Thyroid gland (tissue), 4 donors: ENCODE measurements at regions not wholly inside any gene's neighbourhood (a gene's known extent, or its start where the extent isn't known, plus 50 kb on each side); places are given as distances from the start of the nearest gene placed in this dataset.
"Not testable (repeated sequence)": the region's sequence is repeated elsewhere in the genome, so short reads cannot be mapped to it uniquely, and the experiment has no call there.

Source experiments
- DNase-seq, 2 donors: peaks; one replicate each; pipeline ENCODE4 v3.0.0-alpha.2; 2019
- H3K27ac ChIP-seq, 3 donors: fragments of 200-600 bp; sonication (generic); 1 replicate in 2 of 3; 2 replicates in 1 of 3; pipeline ENCODE4 v1.5.1; 2016 to 2019; ENCODE audit warnings: mild to moderate bottlenecking in 1 of 3, moderate library complexity in 1 of 3
- H3K27me3 ChIP-seq: fragments of 200-600 bp; sonication (generic); one replicate; pipeline ENCODE4 v1.5.1; 2019
- H3K36me3 ChIP-seq, 2 donors: fragments of 200-600 bp; sonication (generic); one replicate each; pipeline ENCODE4 v1.5.1; 2016 to 2019
- H3K4me1 ChIP-seq, 2 donors: fragments of 200-600 bp; sonication (generic); one replicate each; pipeline ENCODE4 v1.5.1; 2017 to 2019
- H3K4me3 ChIP-seq, 3 donors: fragments of 200-600 bp; sonication (generic); replicated peaks in 1 of 3; 1 replicate in 2 of 3; 2 replicates in 1 of 3; pipeline ENCODE4 v1.5.1; 2016; ENCODE audit warnings: mild to moderate bottlenecking in 1 of 3
- H3K9me3 ChIP-seq: fragments of 200-600 bp; sonication (generic); one replicate; pipeline ENCODE4 v1.5.1; 2017
- CTCF ChIP-seq, 6 experiments: fragments of 200-600 bp in 3 of 6; fragments of 450-650 bp in 3 of 6; sonication (generic) in 3 of 6; IDR thresholded peaks; one replicate each; pipeline ENCODE4 v1.5.1; 2016 to 2019; ENCODE audit warnings: antibody characterized with exemption in 6 of 6, mild to moderate bottlenecking in 2 of 6, inconsistent platforms in 1 of 6, moderate library complexity in 1 of 6
- POLR2A ChIP-seq, 2 donors: fragments of 450-650 bp; IDR thresholded peaks; one replicate each; pipeline ENCODE4 v1.6.1; 2017; ENCODE audit warnings: antibody characterized with exemption in 2 of 2, mild to moderate bottlenecking in 2 of 2, moderate library complexity in 1 of 2
- WGBS, 2 donors: methylation state at CpG; one replicate each; pipeline ENCODE4 v1.1.5; 2017; 5-methylcytosine and 5-hydroxymethylcytosine counted together
- intact Hi-C: fragments of 100-400 bp; cut with DNase I; formaldehyde crosslinking; loops from one replicate; pipeline ENCODE4 v1.15.1; 2023

DNA sequence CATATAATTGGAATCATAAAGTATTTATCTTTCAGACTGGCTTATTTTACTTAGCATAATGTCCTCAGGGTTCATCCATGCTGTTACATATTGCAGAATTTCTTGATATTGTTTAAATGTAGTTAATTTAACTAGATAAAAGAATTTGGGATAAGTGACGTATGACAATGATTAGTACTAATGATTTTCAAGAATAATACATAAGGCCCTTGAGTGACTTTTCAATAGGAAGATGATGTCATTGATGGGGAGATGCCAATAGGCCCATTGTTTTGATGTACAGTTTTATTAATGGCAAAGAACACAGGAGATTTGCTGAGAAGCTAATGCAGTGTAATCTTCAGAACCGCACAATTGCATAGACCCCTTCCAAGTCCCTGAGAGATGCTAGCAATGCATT lies 537.4 kb upstream of the PHF14 start:
- no peaks in the 10 kb centered on the region for H3K36me3 ChIP-seq
- intact Hi-C loops, result no loop called here
- H3K4me1 ChIP-seq, result no peaks in the 10 kb centered on the region
- H3K27me3 ChIP-seq, result no peaks in the 10 kb centered on the region
- TF ChIP-seq CTCF (IDR thresholded peaks at IDR 0.05), result no peak
- TF ChIP-seq POLR2A (IDR thresholded peaks at IDR 0.05), result no peak
- no peak overlapping the region for H3K4me3 ChIP-seq
- no peak overlapping the region for H3K27ac ChIP-seq
- 88 to 89% methylated on average over 2 of the region's 2 CpGs for WGBS, 2 donors
- no peak for DNase-seq
- no peaks in the 10 kb centered on the region for H3K9me3 ChIP-seq

GRCh38 chr7:10439027-10439426 lies 534.6 kb upstream of the PHF14 start:
- no peak for TF ChIP-seq POLR2A (IDR thresholded peaks at IDR 0.05)
- TF ChIP-seq CTCF (IDR thresholded peaks at IDR 0.05), result no peak
- WGBS, 2 donors, result 44 to 48% methylated on average over 3 of the region's 3 CpGs
- H3K27me3 ChIP-seq, result no peaks in the 10 kb centered on the region
- no peak overlapping the region for H3K27ac ChIP-seq
- intact Hi-C loops, result no loop called here
- H3K36me3 ChIP-seq, result no peaks in the 10 kb centered on the region
- no peaks in the 10 kb centered on the region for H3K4me1 ChIP-seq
- DNase-seq, result no peak
- no peak overlapping the region for H3K4me3 ChIP-seq
- H3K9me3 ChIP-seq, result no peaks in the 10 kb centered on the region

- no peak overlapping the region for H3K4me3 ChIP-seq
- H3K9me3 ChIP-seq, result no peaks in the 10 kb centered on the region
- no peaks in the 10 kb centered on the region for H3K27me3 ChIP-seq
- no peak for DNase-seq
- intact Hi-C loops, result no loop called here
- no peaks in the 10 kb centered on the region for H3K4me1 ChIP-seq
- H3K36me3 ChIP-seq, result no peaks in the 10 kb centered on the region
- H3K27ac ChIP-seq, result no peak overlapping the region
- TF ChIP-seq CTCF (IDR thresholded peaks at IDR 0.05), result no peak
- TF ChIP-seq POLR2A (IDR thresholded peaks at IDR 0.05), result no peak
These were observed 517.7 kb upstream of the PHF14 start for GRCh38 chr7:10455936-10456335.

- DNase-seq, result no peak
- no peak overlapping the region for H3K27ac ChIP-seq
- no peaks in the 10 kb centered on the region for H3K4me1 ChIP-seq
- no peak overlapping the region for H3K4me3 ChIP-seq
- H3K36me3 ChIP-seq, result no peaks in the 10 kb centered on the region
- no peaks in the 10 kb centered on the region for H3K27me3 ChIP-seq
- WGBS, 2 donors, result 86 to 92% methylated on average over 2 of the region's 2 CpGs
- TF ChIP-seq CTCF (IDR thresholded peaks at IDR 0.05) (no peak), POLR2A (IDR thresholded peaks at IDR 0.05) (no peak)
- no peaks in the 10 kb centered on the region for H3K9me3 ChIP-seq
- intact Hi-C loops, result no loop called here
These were observed 513.2 kb upstream of the PHF14 start for GRCh38 chr7:10460474-10460873.

DNA sequence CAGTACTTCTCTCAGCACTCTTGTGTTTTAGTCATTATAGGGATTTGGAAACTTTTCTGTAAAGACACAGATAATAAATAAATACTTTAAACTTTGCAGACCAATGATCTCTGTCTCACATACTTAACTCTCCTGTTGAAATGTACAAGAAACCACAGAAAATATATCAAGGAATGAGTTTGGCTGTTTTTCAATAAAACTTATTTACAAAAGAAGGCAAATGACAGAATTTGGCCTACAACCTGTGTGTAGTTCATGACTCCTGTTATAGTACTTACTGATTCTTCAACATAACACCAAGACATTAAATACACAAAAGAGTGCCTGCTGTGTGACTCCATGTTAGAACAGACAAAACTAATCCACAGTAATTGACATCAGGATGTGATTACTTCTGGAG lies 510.0 kb upstream of the PHF14 start:
- Histone ChIP-seq H3K4me1 (no peaks in the 10 kb centered on the region), H3K27ac (no peak overlapping the region), H3K27me3 (no peaks in the 10 kb centered on the region), H3K4me3 (no peak overlapping the region), H3K36me3 (no peaks in the 10 kb centered on the region), H3K9me3 (no peaks in the 10 kb centered on the region)
- TF ChIP-seq CTCF (IDR thresholded peaks at IDR 0.05), result no peak
- no peak for TF ChIP-seq POLR2A (IDR thresholded peaks at IDR 0.05)
- DNase-seq, result no peak
- intact Hi-C loops, result no loop called here

DNA sequence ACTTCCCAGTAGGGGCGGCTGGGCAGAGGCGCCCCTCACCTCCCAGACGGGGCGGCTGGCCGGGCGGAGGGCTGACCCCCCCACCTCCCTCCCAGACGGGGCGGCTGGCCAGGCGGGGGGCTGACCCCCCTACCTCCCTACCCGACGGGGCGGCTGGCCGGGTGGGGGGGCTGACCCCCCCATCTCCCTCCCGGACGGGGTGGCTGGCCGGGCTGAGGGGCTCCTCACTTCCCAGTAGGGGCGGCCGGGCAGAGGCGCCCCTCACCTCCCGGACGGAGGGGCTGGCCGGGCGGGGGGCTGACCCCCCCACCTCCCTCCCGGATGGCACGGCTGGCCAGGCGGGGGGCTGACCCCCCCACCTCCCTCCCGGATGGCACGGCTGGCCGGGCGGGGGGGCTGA lies 508.1 kb upstream of the PHF14 start:
- H3K27me3 ChIP-seq, H3K4me1 ChIP-seq, H3K27ac ChIP-seq, DNase-seq, H3K36me3 ChIP-seq, H3K4me3 ChIP-seq, intact Hi-C loops, H3K9me3 ChIP-seq: not testable (repeated sequence)
- WGBS, 2 donors, result no CpG with 5 or more reads among the region's 30 CpGs
